ENCODE measurements at regions not wholly inside any gene's neighbourhood (a gene's known extent, or its start where the extent isn't known, plus 50 kb on each side); places are given as distances from the start of the nearest gene placed in this dataset.

DNA sequence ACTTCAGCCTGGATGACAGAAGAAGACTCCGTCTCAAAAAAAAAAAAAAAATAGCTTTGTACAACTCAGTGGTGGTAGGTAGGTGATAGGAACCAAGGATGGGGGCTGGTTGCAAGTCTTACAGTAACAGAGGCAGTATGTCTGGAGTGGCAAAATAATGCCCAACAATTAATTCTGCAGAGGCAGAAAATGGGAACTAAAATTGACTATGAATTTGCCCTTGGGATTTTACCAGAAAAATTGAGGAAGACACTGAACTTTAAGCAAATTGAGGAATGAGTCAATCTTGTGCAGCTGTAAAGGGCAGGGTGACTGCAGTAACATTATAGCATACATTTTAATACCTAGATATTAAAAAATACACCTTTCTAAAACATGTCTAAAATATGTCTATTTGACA lies 116.1 kb upstream of the FOXN2 start:
- Histone ChIP-seq H3K9me2 (ENCODE audit: insufficient read depth) (no peaks in the 10 kb centered on the region), H3K9ac (ENCODE audit: low read length) (no peak overlapping the region), H3K27ac (ENCODE audit: low read depth, low read length) (no peak overlapping the region), H3K9me3 (ENCODE audit: control insufficient read depth in 1 of 2, insufficient read depth in 1 of 2, low read depth in 1 of 2, low read length in 2 of 2) (no peaks in the 10 kb centered on the region), H3K4me3 (replicated peaks in 1 of 2; ENCODE audit: low read depth in 1 of 2, low read length in 2 of 2) (no peak overlapping the region), H3K27me3 (ENCODE audit: insufficient read depth, low read length) (no peaks in the 10 kb centered on the region), H3K79me2 (ENCODE audit: insufficient read depth, low read length) (no peaks in the 10 kb centered on the region), H2AFZ (ENCODE audit: low read depth, low read length, poor library complexity, severe bottlenecking) (no peak overlapping the region), H3K4me2 (ENCODE audit: low read length) (no peak overlapping the region), H3K36me3 (ENCODE audit: control insufficient read depth in 1 of 2, insufficient read depth in 2 of 2, low read length in 2 of 2) (no peaks in the 10 kb centered on the region), H3K4me1 (ENCODE audit: control insufficient read depth in 1 of 2, insufficient read depth in 2 of 2, low read length in 2 of 2) (no peaks in the 10 kb centered on the region), H4K20me1 (ENCODE audit: insufficient read depth) (no peaks in the 10 kb centered on the region)
- intact Hi-C loops (cut with micrococcal nuclease), result no loop called here
- BruUV-seq (replicated peaks), result no TSS peak
- ATAC-seq (no peak), DNase-seq (ENCODE audit: low read depth, low spot score) (no peak)
- TF ChIP-seq, protein P1, sequence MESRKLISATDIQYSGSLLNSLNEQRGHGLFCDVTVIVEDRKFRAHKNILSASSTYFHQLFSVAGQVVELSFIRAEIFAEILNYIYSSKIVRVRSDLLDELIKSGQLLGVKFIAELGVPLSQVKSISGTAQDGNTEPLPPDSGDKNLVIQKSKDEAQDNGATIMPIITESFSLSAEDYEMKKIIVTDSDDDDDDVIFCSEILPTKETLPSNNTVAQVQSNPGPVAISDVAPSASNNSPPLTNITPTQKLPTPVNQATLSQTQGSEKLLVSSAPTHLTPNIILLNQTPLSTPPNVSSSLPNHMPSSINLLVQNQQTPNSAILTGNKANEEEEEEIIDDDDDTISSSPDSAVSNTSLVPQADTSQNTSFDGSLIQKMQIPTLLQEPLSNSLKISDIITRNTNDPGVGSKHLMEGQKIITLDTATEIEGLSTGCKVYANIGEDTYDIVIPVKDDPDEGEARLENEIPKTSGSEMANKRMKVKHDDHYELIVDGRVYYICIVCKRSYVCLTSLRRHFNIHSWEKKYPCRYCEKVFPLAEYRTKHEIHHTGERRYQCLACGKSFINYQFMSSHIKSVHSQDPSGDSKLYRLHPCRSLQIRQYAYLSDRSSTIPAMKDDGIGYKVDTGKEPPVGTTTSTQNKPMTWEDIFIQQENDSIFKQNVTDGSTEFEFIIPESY (IDR thresholded peaks at IDR 0.05; ENCODE audit: extremely low read depth, insufficient replicate concordance, low read length), result no peak
- no peak for TF ChIP-seq FOSL1 (IDR thresholded peaks at IDR 0.05; ENCODE audit: low read depth)
- no peak for TF ChIP-seq SIN3A (IDR thresholded peaks at IDR 0.05; ENCODE audit: low read depth)
- TF ChIP-seq CEBPB (IDR thresholded peaks at IDR 0.05; ENCODE audit: low read depth), result no peak
- no peak for TF ChIP-seq ZNF274 (IDR thresholded peaks at IDR 0.05; ENCODE audit: low read depth, low read length)
- TF ChIP-seq EZH2phosphoT487 (IDR thresholded peaks at IDR 0.05; ENCODE audit: borderline replicate concordance), result no peak
- TF ChIP-seq, protein P2, sequence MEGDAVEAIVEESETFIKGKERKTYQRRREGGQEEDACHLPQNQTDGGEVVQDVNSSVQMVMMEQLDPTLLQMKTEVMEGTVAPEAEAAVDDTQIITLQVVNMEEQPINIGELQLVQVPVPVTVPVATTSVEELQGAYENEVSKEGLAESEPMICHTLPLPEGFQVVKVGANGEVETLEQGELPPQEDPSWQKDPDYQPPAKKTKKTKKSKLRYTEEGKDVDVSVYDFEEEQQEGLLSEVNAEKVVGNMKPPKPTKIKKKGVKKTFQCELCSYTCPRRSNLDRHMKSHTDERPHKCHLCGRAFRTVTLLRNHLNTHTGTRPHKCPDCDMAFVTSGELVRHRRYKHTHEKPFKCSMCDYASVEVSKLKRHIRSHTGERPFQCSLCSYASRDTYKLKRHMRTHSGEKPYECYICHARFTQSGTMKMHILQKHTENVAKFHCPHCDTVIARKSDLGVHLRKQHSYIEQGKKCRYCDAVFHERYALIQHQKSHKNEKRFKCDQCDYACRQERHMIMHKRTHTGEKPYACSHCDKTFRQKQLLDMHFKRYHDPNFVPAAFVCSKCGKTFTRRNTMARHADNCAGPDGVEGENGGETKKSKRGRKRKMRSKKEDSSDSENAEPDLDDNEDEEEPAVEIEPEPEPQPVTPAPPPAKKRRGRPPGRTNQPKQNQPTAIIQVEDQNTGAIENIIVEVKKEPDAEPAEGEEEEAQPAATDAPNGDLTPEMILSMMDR (IDR thresholded peaks at IDR 0.05 in 2 of 3, conservative IDR thresholded peaks at IDR 0.05 in 1 of 3; ENCODE audit: borderline replicate concordance in 1 of 3, insufficient read depth in 1 of 3, low read depth in 2 of 3, low read length in 2 of 3), result no peak
- no peak for TF ChIP-seq ELF1 (IDR thresholded peaks at IDR 0.05; ENCODE audit: borderline replicate concordance, low read depth)
- ChIA-PET POLR2A (no interaction called here), CTCF (no interaction called here), RAD21 (ENCODE audit: low non-redundant PET in 1 of 2, low total read pairs in 2 of 2, uncharacterized antibody in 2 of 2, unreplicated experiment in 2 of 2) (no interaction called here)
